ENCODE measurements at regions not wholly inside any gene's neighbourhood (a gene's known extent, or its start where the extent isn't known, plus 50 kb on each side); places are given as distances from the start of the nearest gene placed in this dataset.

DNA sequence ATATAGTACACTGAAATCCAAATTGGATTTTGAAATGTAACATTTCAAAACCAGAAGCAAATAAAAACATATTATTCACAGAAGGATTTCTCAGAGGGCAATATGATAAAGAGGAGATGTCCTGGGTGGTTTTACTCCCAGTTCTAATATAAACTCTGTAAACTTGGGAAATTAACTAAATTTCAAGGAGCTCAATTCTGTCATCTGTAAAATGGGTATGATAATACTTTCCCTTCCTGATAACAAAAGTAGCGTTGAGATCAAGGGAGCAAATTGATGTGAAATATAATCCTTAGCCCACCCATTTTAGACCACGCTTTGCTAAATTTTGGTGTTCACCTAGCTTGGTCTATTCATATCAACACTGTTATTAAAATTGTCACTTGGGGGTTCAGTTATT, 192.5 kb upstream of the BTG1 start:
- Histone ChIP-seq H3F3A (replicated peaks; ENCODE audit: insufficient read depth) (no peaks in the 10 kb centered on the region), H3K36me3 (replicated peaks in 1 of 2; ENCODE audit: control insufficient read depth in 1 of 2, insufficient read depth in 2 of 2, low read length in 1 of 2) (no peaks in the 10 kb centered on the region), H3K79me2 (ENCODE audit: insufficient read depth) (no peaks in the 10 kb centered on the region), H3K4me1 (ENCODE audit: control insufficient read depth in 1 of 2, insufficient read depth in 2 of 2, low read depth in 1 of 2, low read length in 1 of 2) (peaks cover 0 to 9% of the 10 kb centered on the region in 2 experiments; a peak in 2 of 4 replicates), H3K9me2 (no peaks in the 10 kb centered on the region), H2AFZ (ENCODE audit: low read depth) (no peak overlapping the region), H3K9me3 (no peaks in the 10 kb centered on the region), H3K4me3 (ENCODE audit: low read depth in 2 of 2, low read length in 1 of 2) (no peak overlapping the region), H3K9ac (no peak overlapping the region), H3K27ac (ENCODE audit: low read depth in 2 of 2, low read length in 1 of 2) (no peak overlapping the region), H3K27me3 (ENCODE audit: insufficient read depth) (no peaks in the 10 kb centered on the region), H3K4me2 (no peak overlapping the region), H4K20me1 (ENCODE audit: insufficient read depth) (no peaks in the 10 kb centered on the region)
- no peak for DNase-seq
- TF ChIP-seq ELF1 (IDR thresholded peaks at IDR 0.05) (no peak), GATA2 (CRISPR knock-in tag; IDR thresholded peaks at IDR 0.05) (no peak), YY1 (IDR thresholded peaks at IDR 0.05; ENCODE audit: low read depth) (no peak), CHD2 (IDR thresholded peaks at IDR 0.05; ENCODE audit: low read length, partially characterized antibody) (no peak), TAF1 (IDR thresholded peaks at IDR 0.05; ENCODE audit: borderline replicate concordance, low read depth, low read length) (no peak), FOXM1 (IDR thresholded peaks at IDR 0.05; ENCODE audit: low read depth) (no peak), RCOR1 (IDR thresholded peaks at IDR 0.05; ENCODE audit: low read length) (no peak), RFX5 (IDR thresholded peaks at IDR 0.05; ENCODE audit: low read length) (no peak), GABPA (IDR thresholded peaks at IDR 0.05; ENCODE audit: low read depth) (no peak), NFIC (IDR thresholded peaks at IDR 0.05; ENCODE audit: borderline replicate concordance) (no peak), RXRA (IDR thresholded peaks at IDR 0.05; ENCODE audit: borderline replicate concordance, low read depth) (no peak), TEAD4 (IDR thresholded peaks at IDR 0.05; ENCODE audit: borderline replicate concordance, insufficient read depth) (no peak), EZH2phosphoT487 (IDR thresholded peaks at IDR 0.05; ENCODE audit: borderline replicate concordance, low read depth) (no peak), FOSL2 (IDR thresholded peaks at IDR 0.05; ENCODE audit: borderline replicate concordance, low read depth) (no peak), EP300 (IDR thresholded peaks at IDR 0.05; ENCODE audit: borderline replicate concordance in 1 of 2, low read depth in 1 of 2, low read length in 1 of 2) (no peak), TCF12 (IDR thresholded peaks at IDR 0.05) (no peak)
- TF ChIP-seq, protein P1, sequence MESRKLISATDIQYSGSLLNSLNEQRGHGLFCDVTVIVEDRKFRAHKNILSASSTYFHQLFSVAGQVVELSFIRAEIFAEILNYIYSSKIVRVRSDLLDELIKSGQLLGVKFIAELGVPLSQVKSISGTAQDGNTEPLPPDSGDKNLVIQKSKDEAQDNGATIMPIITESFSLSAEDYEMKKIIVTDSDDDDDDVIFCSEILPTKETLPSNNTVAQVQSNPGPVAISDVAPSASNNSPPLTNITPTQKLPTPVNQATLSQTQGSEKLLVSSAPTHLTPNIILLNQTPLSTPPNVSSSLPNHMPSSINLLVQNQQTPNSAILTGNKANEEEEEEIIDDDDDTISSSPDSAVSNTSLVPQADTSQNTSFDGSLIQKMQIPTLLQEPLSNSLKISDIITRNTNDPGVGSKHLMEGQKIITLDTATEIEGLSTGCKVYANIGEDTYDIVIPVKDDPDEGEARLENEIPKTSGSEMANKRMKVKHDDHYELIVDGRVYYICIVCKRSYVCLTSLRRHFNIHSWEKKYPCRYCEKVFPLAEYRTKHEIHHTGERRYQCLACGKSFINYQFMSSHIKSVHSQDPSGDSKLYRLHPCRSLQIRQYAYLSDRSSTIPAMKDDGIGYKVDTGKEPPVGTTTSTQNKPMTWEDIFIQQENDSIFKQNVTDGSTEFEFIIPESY (IDR thresholded peaks at IDR 0.05; ENCODE audit: borderline replicate concordance, low read depth) = no peak
- TF ChIP-seq, protein P2, sequence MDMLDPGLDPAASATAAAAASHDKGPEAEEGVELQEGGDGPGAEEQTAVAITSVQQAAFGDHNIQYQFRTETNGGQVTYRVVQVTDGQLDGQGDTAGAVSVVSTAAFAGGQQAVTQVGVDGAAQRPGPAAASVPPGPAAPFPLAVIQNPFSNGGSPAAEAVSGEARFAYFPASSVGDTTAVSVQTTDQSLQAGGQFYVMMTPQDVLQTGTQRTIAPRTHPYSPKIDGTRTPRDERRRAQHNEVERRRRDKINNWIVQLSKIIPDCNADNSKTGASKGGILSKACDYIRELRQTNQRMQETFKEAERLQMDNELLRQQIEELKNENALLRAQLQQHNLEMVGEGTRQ (IDR thresholded peaks at IDR 0.05; ENCODE audit: borderline replicate concordance, low read depth, low read length) = no peak
- TF ChIP-seq, protein P3, sequence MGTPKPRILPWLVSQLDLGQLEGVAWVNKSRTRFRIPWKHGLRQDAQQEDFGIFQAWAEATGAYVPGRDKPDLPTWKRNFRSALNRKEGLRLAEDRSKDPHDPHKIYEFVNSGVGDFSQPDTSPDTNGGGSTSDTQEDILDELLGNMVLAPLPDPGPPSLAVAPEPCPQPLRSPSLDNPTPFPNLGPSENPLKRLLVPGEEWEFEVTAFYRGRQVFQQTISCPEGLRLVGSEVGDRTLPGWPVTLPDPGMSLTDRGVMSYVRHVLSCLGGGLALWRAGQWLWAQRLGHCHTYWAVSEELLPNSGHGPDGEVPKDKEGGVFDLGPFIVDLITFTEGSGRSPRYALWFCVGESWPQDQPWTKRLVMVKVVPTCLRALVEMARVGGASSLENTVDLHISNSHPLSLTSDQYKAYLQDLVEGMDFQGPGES (IDR thresholded peaks at IDR 0.05; ENCODE audit: low read depth, low read length) = no peak
- TF ChIP-seq, protein P4, sequence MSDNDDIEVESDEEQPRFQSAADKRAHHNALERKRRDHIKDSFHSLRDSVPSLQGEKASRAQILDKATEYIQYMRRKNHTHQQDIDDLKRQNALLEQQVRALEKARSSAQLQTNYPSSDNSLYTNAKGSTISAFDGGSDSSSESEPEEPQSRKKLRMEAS (IDR thresholded peaks at IDR 0.05; ENCODE audit: low read depth) = no peak
- ChIA-PET POLR2A (no interaction called here), CTCF (interaction anchor here (0.7 kb wide), 1 partner anchor 9 kb away, joined by 3 read pairs; no protein-coding TSS in a partner anchor)
- WGBS (ENCODE audit: low lambda C conversion rate) = 58% methylated on average over 2 of the region's 2 CpGs
